ENCODE measurements at regions not wholly inside any gene's neighbourhood (a gene's known extent, or its start where the extent isn't known, plus 50 kb on each side); places are given as distances from the start of the nearest gene placed in this dataset.

DNA sequence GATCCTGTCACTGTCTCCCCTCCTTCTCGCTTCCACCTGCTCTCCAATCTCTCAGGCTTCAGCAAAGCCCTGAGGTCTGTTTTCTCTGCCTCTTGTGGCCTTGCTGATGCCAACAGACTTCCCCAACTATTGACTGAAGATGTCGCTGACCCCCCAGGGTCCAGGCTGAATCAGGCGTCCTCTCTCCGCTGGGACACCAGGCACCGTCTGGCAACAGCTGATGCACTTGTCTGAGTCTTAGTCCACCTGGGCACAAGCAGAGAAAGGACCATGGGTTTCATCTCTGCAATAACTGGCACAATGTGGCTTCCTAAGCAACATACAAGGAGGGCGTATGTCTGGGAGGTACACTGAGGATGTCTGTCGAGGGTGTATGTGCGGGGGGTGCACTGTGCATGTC, 248.7 kb upstream of the MYT1L start (continued):
- TF ChIP-seq JUN (IDR thresholded peaks at IDR 0.05; ENCODE audit: low read depth, low read length) (no peak), SP2 (IDR thresholded peaks at IDR 0.05; ENCODE audit: low read length) (no peak), RXRA (IDR thresholded peaks at IDR 0.05; ENCODE audit: insufficient read depth, low read depth, low read length) (no peak), MAFK (IDR thresholded peaks at IDR 0.05; ENCODE audit: low read depth, low read length) (no peak), POLR2AphosphoS5 (IDR thresholded peaks at IDR 0.05; ENCODE audit: low read depth, low read length) (no peak)

Data from H1 (cell line).